Testis (tissue), 2 donors: ENCODE measurements at regions not wholly inside any gene's neighbourhood (a gene's known extent, or its start where the extent isn't known, plus 50 kb on each side); places are given as distances from the start of the nearest gene placed in this dataset.
"Not testable (repeated sequence)": the region's sequence is repeated elsewhere in the genome, so short reads cannot be mapped to it uniquely, and the experiment has no call there.

Source experiments
- CTCF ChIP-seq, 3 experiments: fragments of 450-650 bp in 2 of 3; fragments of 200-600 bp in 1 of 3; sonication (generic) in 1 of 3; IDR thresholded peaks; one replicate each; pipeline ENCODE4 v1.5.1; 2016 to 2019; ENCODE audit warnings: antibody characterized with exemption in 3 of 3, mild to moderate bottlenecking in 2 of 3, moderate library complexity in 1 of 3
- POLR2A ChIP-seq: fragments of 450-650 bp; IDR thresholded peaks from one replicate; pipeline ENCODE4 v1.6.1; 2017; ENCODE audit warnings: antibody characterized with exemption, mild to moderate bottlenecking, moderate library complexity

DNA sequence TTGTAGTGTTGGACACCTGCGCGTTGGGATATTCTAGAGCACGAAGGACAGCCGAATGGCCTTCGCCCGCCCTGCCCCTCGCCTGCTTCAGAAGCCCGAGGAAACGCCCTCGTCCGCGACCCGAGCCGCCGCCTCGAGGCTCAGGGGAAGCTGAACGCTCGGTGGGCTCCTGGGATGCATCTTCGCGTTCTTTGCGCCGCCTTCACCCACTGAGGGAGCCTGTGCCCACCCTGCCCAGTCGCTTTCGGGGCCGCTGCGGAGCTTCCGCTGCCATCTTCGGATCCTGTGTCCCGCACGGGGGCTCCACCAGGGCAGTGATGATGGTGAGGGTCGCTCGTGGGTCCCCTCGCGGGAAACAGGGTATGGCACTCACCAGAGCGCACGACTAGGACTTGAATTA lies 61.8 kb upstream of the NBPF20 start:
- not testable (repeated sequence) for TF ChIP-seq CTCF (IDR thresholded peaks at IDR 0.05); POLR2A
